ENCODE measurements at regions not wholly inside any gene's neighbourhood (a gene's known extent, or its start where the extent isn't known, plus 50 kb on each side); places are given as distances from the start of the nearest gene placed in this dataset.
"Not testable (repeated sequence)": the region's sequence is repeated elsewhere in the genome, so short reads cannot be mapped to it uniquely, and the experiment has no call there.

- in situ Hi-C loops (cut with MboI; ENCODE audit: low pct_unique_long_range_greater_than_20kb, low sequenced_read_pairs, unreplicated experiment), result no loop called here
- no peak for DNase-seq (ENCODE audit: low spot score)
- no peak for TF ChIP-seq CTCF (IDR thresholded peaks at IDR 0.05; ENCODE audit: extremely low read depth, insufficient read depth, missing control alignments)
These were observed 537.7 kb downstream of the SOCS6 start for GRCh38 chr18:70826571-70826970.

- TF ChIP-seq CTCF (IDR thresholded peaks at IDR 0.05; ENCODE audit: extremely low read depth, insufficient read depth, missing control alignments), result no peak
- no peak for DNase-seq (ENCODE audit: low spot score)
- in situ Hi-C loops (cut with MboI; ENCODE audit: low pct_unique_long_range_greater_than_20kb, low sequenced_read_pairs, unreplicated experiment), result no loop called here
These were observed 533.8 kb downstream of the SOCS6 start for GRCh38 chr18:70822691-70823090.

GRCh38 chr18:70822117-70822516 is 533.3 kb downstream of the SOCS6 start:
- DNase-seq (ENCODE audit: low spot score), result no peak
- no peak for TF ChIP-seq CTCF (IDR thresholded peaks at IDR 0.05; ENCODE audit: extremely low read depth, insufficient read depth, missing control alignments)
- in situ Hi-C loops (cut with MboI; ENCODE audit: low pct_unique_long_range_greater_than_20kb, low sequenced_read_pairs, unreplicated experiment), result no loop called here

GRCh38 chr18:70808481-70809056 is 519.7 kb downstream of the SOCS6 start:
- TF ChIP-seq CTCF (IDR thresholded peaks at IDR 0.05; ENCODE audit: extremely low read depth, insufficient read depth, missing control alignments), result no peak
- in situ Hi-C loops (cut with MboI; ENCODE audit: low pct_unique_long_range_greater_than_20kb, low sequenced_read_pairs, unreplicated experiment), result no loop called here
- DNase-seq (ENCODE audit: low spot score), result no peak

GRCh38 chr18:70781860-70782453 is 493.1 kb downstream of the SOCS6 start:
- peak; percentile 42 for DNase-seq (ENCODE audit: low spot score)
- TF ChIP-seq CTCF (IDR thresholded peaks at IDR 0.05; ENCODE audit: extremely low read depth, insufficient read depth, missing control alignments), result peak; percentile 73
- in situ Hi-C loops (cut with MboI; ENCODE audit: low pct_unique_long_range_greater_than_20kb, low sequenced_read_pairs, unreplicated experiment), result no loop called here

GRCh38 chr18:70766254-70766653 is 477.4 kb downstream of the SOCS6 start:
- in situ Hi-C loops (cut with MboI; ENCODE audit: low pct_unique_long_range_greater_than_20kb, low sequenced_read_pairs, unreplicated experiment); DNase-seq (ENCODE audit: low spot score): not testable (repeated sequence)

GRCh38 chr18:70762812-70763211 is 474.0 kb downstream of the SOCS6 start:
- TF ChIP-seq CTCF (IDR thresholded peaks at IDR 0.05; ENCODE audit: extremely low read depth, insufficient read depth, missing control alignments), result no peak
- in situ Hi-C loops (cut with MboI; ENCODE audit: low pct_unique_long_range_greater_than_20kb, low sequenced_read_pairs, unreplicated experiment), result no loop called here
- DNase-seq (ENCODE audit: low spot score), result no peak
